ENCODE measurements at regions not wholly inside any gene's neighbourhood (a gene's known extent, or its start where the extent isn't known, plus 50 kb on each side); places are given as distances from the start of the nearest gene placed in this dataset.

GRCh38 chr3:99576904-99577559, 61.4 kb upstream of the COL8A1 start:
- TF ChIP-seq EZH2phosphoT487 (IDR thresholded peaks at IDR 0.05; ENCODE audit: low read depth, severe bottlenecking, unreplicated experiment) (no peak), CTCF (IDR thresholded peaks at IDR 0.05; ENCODE audit: poor library complexity) (no peak)
